ENCODE measurements at regions not wholly inside any gene's neighbourhood (a gene's known extent, or its start where the extent isn't known, plus 50 kb on each side); places are given as distances from the start of the nearest gene placed in this dataset.

DNA sequence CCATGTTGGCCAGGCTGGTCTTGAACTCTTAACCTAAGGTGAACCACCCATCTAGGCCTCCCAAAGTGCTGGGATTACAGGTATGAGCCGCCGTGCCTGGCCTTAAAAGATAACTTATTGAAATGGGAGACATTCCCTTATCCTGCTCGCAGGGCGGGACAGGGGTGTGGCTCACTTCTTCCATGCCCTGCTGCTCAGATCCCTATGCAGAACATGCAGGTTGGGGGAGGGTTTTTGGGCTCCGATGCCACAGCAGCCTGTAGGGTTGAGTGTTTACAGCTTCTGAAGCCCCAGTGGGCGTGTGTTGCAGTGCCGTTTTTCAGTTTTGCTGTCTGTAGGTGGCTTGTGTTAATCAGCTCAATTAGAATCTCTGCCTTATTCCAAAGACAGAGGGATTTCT is 108.0 kb upstream of the BRINP1 start:
- Histone ChIP-seq H3F3A (ENCODE audit: insufficient read depth, low read length) (no peaks in the 10 kb centered on the region), H3K9me2 (ENCODE audit: low read depth, low read length) (no peaks in the 10 kb centered on the region), H4K20me1 (ENCODE audit: insufficient read depth, low read length) (no peaks in the 10 kb centered on the region), H3K9ac (ENCODE audit: low read length) (no peak overlapping the region), H3K79me2 (ENCODE audit: insufficient read depth, low read length) (no peaks in the 10 kb centered on the region), H2AFZ (ENCODE audit: low read length) (no peak overlapping the region), H3K36me3 (ENCODE audit: insufficient read depth, low read length) (no peaks in the 10 kb centered on the region), H3K9me3 (ENCODE audit: low read length) (no peaks in the 10 kb centered on the region), H3K4me3 (ENCODE audit: low read depth, low read length, poor library complexity, severe bottlenecking) (no peak overlapping the region), H3K4me1 (ENCODE audit: insufficient read depth, low read length, severe bottlenecking) (no peaks in the 10 kb centered on the region), H3K4me2 (ENCODE audit: low read length) (no peak overlapping the region), H3K27me3 (ENCODE audit: insufficient read depth, low read length) (no peaks in the 10 kb centered on the region), H3K27ac (ENCODE audit: low read depth, low read length, poor library complexity, severe bottlenecking) (no peak overlapping the region)
- TF ChIP-seq EZH2 (IDR thresholded peaks at IDR 0.05; ENCODE audit: borderline replicate concordance, low read length) (no peak), CTCF (IDR thresholded peaks at IDR 0.05; ENCODE audit: low read length) (no peak)

GRCh38 chr9:119458068-119458467 is 88.8 kb upstream of the BRINP1 start:
- H3K27me3 ChIP-seq (ENCODE audit: insufficient read depth, low read length): no peaks in the 10 kb centered on the region
- H3K27ac ChIP-seq (ENCODE audit: low read depth, low read length, poor library complexity, severe bottlenecking): no peak overlapping the region

DNA sequence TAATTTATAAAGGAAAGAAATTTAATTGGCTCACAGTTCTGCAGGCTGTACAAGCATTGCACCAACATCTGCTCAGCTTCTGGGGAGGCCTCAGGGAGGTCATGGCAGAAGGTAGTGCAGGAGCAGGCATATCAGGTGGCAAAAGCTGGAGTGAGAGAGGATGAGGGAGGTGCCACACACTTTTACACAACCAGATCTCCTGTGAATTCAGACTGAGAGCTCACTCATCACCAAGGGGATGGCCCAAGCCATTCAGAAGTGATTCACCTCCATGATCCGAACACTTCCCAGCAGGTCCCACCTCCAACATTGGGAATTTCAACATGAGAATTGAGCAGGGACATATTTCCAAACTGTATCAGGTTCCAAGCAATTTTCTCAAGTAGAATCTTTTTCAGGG is 84.7 kb upstream of the BRINP1 start:
- Histone ChIP-seq H3K9me2 (ENCODE audit: low read depth, low read length) (no peaks in the 10 kb centered on the region), H2AFZ (ENCODE audit: low read length) (no peak overlapping the region), H3K4me2 (ENCODE audit: low read length) (no peak overlapping the region), H3K9ac (ENCODE audit: low read length) (no peak overlapping the region), H3K9me3 (ENCODE audit: low read length) (no peaks in the 10 kb centered on the region), H4K20me1 (ENCODE audit: insufficient read depth, low read length) (no peaks in the 10 kb centered on the region), H3K27me3 (ENCODE audit: insufficient read depth, low read length) (no peaks in the 10 kb centered on the region), H3K79me2 (ENCODE audit: insufficient read depth, low read length) (no peaks in the 10 kb centered on the region), H3K4me3 (ENCODE audit: low read depth, low read length, poor library complexity, severe bottlenecking) (no peak overlapping the region), H3F3A (ENCODE audit: insufficient read depth, low read length) (no peaks in the 10 kb centered on the region), H3K27ac (ENCODE audit: low read depth, low read length, poor library complexity, severe bottlenecking) (no peak overlapping the region), H3K36me3 (ENCODE audit: insufficient read depth, low read length) (no peaks in the 10 kb centered on the region), H3K4me1 (ENCODE audit: insufficient read depth, low read length, severe bottlenecking) (no peaks in the 10 kb centered on the region)
- TF ChIP-seq EZH2 (IDR thresholded peaks at IDR 0.05; ENCODE audit: borderline replicate concordance, low read length): no peak
- TF ChIP-seq CTCF (IDR thresholded peaks at IDR 0.05; ENCODE audit: low read length): no peak

More at GRCh38 chr9:119458068-119458467, 88.8 kb upstream of the BRINP1 start:
- Histone ChIP-seq H3K4me1 (ENCODE audit: insufficient read depth, low read length, severe bottlenecking) (no peaks in the 10 kb centered on the region), H3F3A (ENCODE audit: insufficient read depth, low read length) (no peaks in the 10 kb centered on the region), H3K36me3 (ENCODE audit: insufficient read depth, low read length) (no peaks in the 10 kb centered on the region), H3K9me2 (ENCODE audit: low read depth, low read length) (no peaks in the 10 kb centered on the region), H4K20me1 (ENCODE audit: insufficient read depth, low read length) (no peaks in the 10 kb centered on the region), H3K9ac (ENCODE audit: low read length) (no peak overlapping the region), H3K79me2 (ENCODE audit: insufficient read depth, low read length) (no peaks in the 10 kb centered on the region), H3K4me3 (ENCODE audit: low read depth, low read length, poor library complexity, severe bottlenecking) (no peak overlapping the region), H3K9me3 (ENCODE audit: low read length) (no peaks in the 10 kb centered on the region), H3K4me2 (ENCODE audit: low read length) (no peak overlapping the region), H2AFZ (ENCODE audit: low read length) (no peak overlapping the region)
- TF ChIP-seq CTCF (IDR thresholded peaks at IDR 0.05; ENCODE audit: low read length): no peak
- TF ChIP-seq EZH2 (IDR thresholded peaks at IDR 0.05; ENCODE audit: borderline replicate concordance, low read length): no peak

Measured in OCI-LY1 (cell line).